ENCODE measurements at regions not wholly inside any gene's neighbourhood (a gene's known extent, or its start where the extent isn't known, plus 50 kb on each side); places are given as distances from the start of the nearest gene placed in this dataset.

DNA sequence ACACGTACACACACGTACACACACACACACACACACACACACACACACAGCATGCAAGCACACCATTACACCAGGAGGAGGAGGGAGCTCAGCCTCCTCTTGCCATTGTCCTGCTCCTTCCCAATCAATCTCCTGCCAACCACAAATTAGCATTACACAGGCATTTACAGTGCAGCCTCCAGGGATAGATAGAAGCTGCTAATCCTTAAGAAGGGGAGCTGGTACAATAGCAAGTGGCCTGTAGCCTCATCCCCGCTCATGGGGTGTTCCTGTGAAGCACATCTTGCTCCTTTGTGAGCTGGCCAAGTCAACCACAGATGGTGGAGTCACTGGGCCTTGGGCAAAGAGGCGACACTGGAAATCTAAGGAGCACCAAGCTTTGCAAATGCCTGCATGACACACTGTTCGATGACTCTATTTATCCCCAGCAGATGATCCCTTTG is 110.3 kb upstream of the PKDCC start:
- DNase-seq, result no peak
- H3K9me3 ChIP-seq (ENCODE audit: insufficient read depth, low read depth, low read length), result no peaks in the 10 kb centered on the region

DNA sequence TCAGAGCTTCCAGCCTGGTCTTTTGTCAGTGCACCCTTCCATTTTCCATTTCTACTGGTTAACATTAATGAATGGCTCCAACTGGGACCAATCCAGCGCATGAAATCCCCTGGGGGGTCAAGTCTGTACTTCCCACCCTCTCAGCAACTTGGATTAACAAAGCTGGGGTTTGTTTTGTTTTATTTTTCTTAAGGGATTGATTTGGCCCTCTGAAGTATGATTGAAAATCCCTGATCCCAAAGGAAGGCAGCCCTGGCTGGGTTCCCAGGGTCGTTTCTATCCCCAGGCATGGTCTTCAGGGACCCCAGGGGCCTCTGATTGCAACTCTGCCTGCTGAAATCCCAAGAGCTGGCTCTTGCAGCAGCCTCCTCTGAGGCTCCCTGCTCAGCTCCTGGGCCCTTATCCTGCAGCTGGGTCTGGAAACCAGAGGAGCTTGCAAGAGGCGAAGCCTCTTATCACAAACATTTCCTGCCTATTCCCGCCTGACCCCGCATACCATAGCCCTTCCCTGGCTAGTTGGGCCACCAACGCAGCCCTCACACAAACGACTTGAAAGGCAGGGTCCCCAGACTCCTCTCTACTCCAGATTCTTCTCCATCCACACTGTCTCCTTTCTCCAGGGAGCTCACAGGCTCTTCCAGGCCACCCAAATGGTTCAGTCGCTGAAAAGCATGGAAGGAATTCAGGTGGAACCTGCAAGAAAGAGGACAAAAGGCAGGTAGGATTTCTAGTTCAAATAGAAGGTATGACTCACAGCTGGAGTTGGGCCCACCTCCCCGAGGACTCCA is 109.7 kb upstream of the PKDCC start:
- WGBS (ENCODE audit: extremely low coverage, insufficient coverage, insufficient read length), result no CpG with 5 or more reads among the region's 9 CpGs

More for the DNA sequence above, 110.3 kb upstream of the PKDCC start:
- H3K4ac ChIP-seq (ENCODE audit: low read depth, low read length), result no peak overlapping the region
- no peak overlapping the region for H3K18ac ChIP-seq (ENCODE audit: low read length)
- H3K9ac ChIP-seq (ENCODE audit: low read length), result no peak overlapping the region
- H4K12ac ChIP-seq (ENCODE audit: low read depth, low read length), result no peak overlapping the region
- no CpG with 5 or more reads among the region's 5 CpGs for WGBS (ENCODE audit: extremely low coverage, insufficient coverage, insufficient read length)
- peak overlapping the region; percentile 4 for H4K91ac ChIP-seq (ENCODE audit: low read depth, low read length)
- H3K14ac ChIP-seq (ENCODE audit: low read length), result no peak overlapping the region
- no peak overlapping the region for H3K4me3 ChIP-seq (ENCODE audit: low read depth, low read length)
- no peak overlapping the region for H3K23ac ChIP-seq (ENCODE audit: low read length)
- H2BK5ac ChIP-seq (ENCODE audit: low read depth, low read length, poor library complexity), result no peak overlapping the region
- peaks cover 24 to 26% of the 10 kb centered on the region in 2 experiments for H3K4me1 ChIP-seq (ENCODE audit: control insufficient read depth in 1 of 2, insufficient read depth in 2 of 2, low read length in 2 of 2)
- H3K79me2 ChIP-seq (ENCODE audit: control insufficient read depth, insufficient read depth, low read length, poor library complexity), result no peaks in the 10 kb centered on the region
- no peaks in the 10 kb centered on the region for H3K27me3 ChIP-seq (ENCODE audit: insufficient read depth, low read length)
- H3K79me1 ChIP-seq (ENCODE audit: low read length), result peaks cover 8% of the 10 kb centered on the region
- no peak overlapping the region for H2AFZ ChIP-seq (ENCODE audit: insufficient read depth, low read length, poor library complexity)
- no peak overlapping the region for H2BK120ac ChIP-seq (ENCODE audit: insufficient read depth, low read length, poor library complexity)
- no peak overlapping the region for H2AK5ac ChIP-seq (ENCODE audit: low read length)
- peak overlapping the region; percentile 57 for H3K27ac ChIP-seq (ENCODE audit: low read depth, low read length)
- no peaks in the 10 kb centered on the region for H3K36me3 ChIP-seq (ENCODE audit: control insufficient read depth in 1 of 2, insufficient read depth in 2 of 2, low read length in 2 of 2)
- H4K8ac ChIP-seq (ENCODE audit: low read depth, low read length), result no peak overlapping the region
- no peak overlapping the region for H3K4me2 ChIP-seq (ENCODE audit: low read length)
- H2BK12ac ChIP-seq (ENCODE audit: low read length), result no peak overlapping the region

DNA sequence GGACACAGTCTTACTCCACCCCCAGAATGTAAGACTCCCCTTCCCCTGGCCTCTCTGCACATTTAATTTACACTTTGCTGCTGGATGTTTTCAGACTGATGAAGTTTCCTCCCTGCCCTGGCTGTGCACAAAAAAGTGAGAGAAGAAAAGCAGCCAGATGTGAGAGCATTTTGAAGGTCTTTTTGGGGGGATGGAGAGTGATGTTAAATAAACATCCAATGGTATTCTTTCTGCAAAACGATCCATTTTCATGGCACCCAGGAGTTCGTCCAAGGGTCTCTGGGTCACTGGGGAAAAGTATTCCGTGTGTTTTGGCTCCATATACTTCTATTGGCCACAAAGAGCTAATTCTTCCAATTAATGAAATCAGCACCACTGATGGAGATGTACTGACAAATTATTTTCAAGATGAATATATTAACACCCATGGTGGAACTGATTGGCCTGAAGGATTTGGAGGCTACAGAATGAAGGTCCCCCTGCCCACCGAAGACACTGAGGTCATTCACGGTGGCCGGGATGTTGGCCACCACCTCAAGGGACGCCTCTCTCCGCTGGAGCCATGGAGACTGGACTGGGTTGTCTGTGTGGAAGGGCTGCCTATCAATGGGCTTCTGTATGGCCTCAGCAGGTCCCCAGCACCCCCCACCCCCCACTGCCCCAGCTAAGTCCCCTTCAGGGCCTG is 107.6 kb upstream of the PKDCC start:
- Histone ChIP-seq H3K4me2 (ENCODE audit: low read length) (no peak overlapping the region), H3K9ac (ENCODE audit: low read length) (no peak overlapping the region), H3K23ac (ENCODE audit: low read length) (no peak overlapping the region), H3K27ac (ENCODE audit: low read depth, low read length) (no peak overlapping the region), H3K36me3 (ENCODE audit: control insufficient read depth in 1 of 2, insufficient read depth in 2 of 2, low read length in 2 of 2) (no peaks in the 10 kb centered on the region), H3K4me1 (ENCODE audit: control insufficient read depth in 1 of 2, insufficient read depth in 2 of 2, low read length in 2 of 2) (peaks cover 18 to 19% of the 10 kb centered on the region in 2 experiments), H3K4ac (ENCODE audit: low read depth, low read length) (no peak overlapping the region), H3K79me2 (ENCODE audit: control insufficient read depth, insufficient read depth, low read length, poor library complexity) (no peaks in the 10 kb centered on the region), H2AK5ac (ENCODE audit: low read length) (peak overlapping the region; percentile 52), H3K4me3 (ENCODE audit: low read depth, low read length) (no peak overlapping the region), H4K12ac (ENCODE audit: low read depth, low read length) (no peak overlapping the region), H2BK5ac (ENCODE audit: low read depth, low read length, poor library complexity) (no peak overlapping the region), H2AFZ (ENCODE audit: insufficient read depth, low read length, poor library complexity) (no peak overlapping the region), H4K91ac (ENCODE audit: low read depth, low read length) (no peak overlapping the region), H2BK12ac (ENCODE audit: low read length) (no peak overlapping the region), H3K27me3 (ENCODE audit: insufficient read depth, low read length) (no peaks in the 10 kb centered on the region), H2BK120ac (ENCODE audit: insufficient read depth, low read length, poor library complexity) (no peak overlapping the region), H3K79me1 (ENCODE audit: low read length) (peaks cover 8% of the 10 kb centered on the region), H4K8ac (ENCODE audit: low read depth, low read length) (no peak overlapping the region), H3K9me3 (ENCODE audit: insufficient read depth, low read depth, low read length) (no peaks in the 10 kb centered on the region), H3K14ac (ENCODE audit: low read length) (no peak overlapping the region), H3K18ac (ENCODE audit: low read length) (no peak overlapping the region)
- DNase-seq, result no peak
- WGBS (ENCODE audit: extremely low coverage, insufficient coverage, insufficient read length), result no CpG with 5 or more reads among the region's 8 CpGs

More for the DNA sequence above, 109.7 kb upstream of the PKDCC start:
- no peak overlapping the region for H3K18ac ChIP-seq (ENCODE audit: low read length)
- no peaks in the 10 kb centered on the region for H3K36me3 ChIP-seq (ENCODE audit: control insufficient read depth in 1 of 2, insufficient read depth in 2 of 2, low read length in 2 of 2)
- no peak overlapping the region for H3K23ac ChIP-seq (ENCODE audit: low read length)
- no peaks in the 10 kb centered on the region for H3K9me3 ChIP-seq (ENCODE audit: insufficient read depth, low read depth, low read length)
- no peak overlapping the region for H3K9ac ChIP-seq (ENCODE audit: low read length)
- H2BK12ac ChIP-seq (ENCODE audit: low read length), result peak overlapping the region; percentile 51
- no peak overlapping the region for H2BK120ac ChIP-seq (ENCODE audit: insufficient read depth, low read length, poor library complexity)
- no peak overlapping the region for H3K14ac ChIP-seq (ENCODE audit: low read length)
- peak; percentile 64 to 83 for DNase-seq
- H2AK5ac ChIP-seq (ENCODE audit: low read length), result no peak overlapping the region
- peak overlapping the region; percentile 57 for H3K27ac ChIP-seq (ENCODE audit: low read depth, low read length)
- H3K4me3 ChIP-seq (ENCODE audit: low read depth, low read length), result no peak overlapping the region
- no peak overlapping the region for H3K4ac ChIP-seq (ENCODE audit: low read depth, low read length)
- H2AFZ ChIP-seq (ENCODE audit: insufficient read depth, low read length, poor library complexity), result no peak overlapping the region
- peak overlapping the region; percentile 2 for H3K4me2 ChIP-seq (ENCODE audit: low read length)
- H3K4me1 ChIP-seq (ENCODE audit: control insufficient read depth in 1 of 2, insufficient read depth in 2 of 2, low read length in 2 of 2), result peaks cover 24 to 26% of the 10 kb centered on the region in 2 experiments
- H4K12ac ChIP-seq (ENCODE audit: low read depth, low read length), result no peak overlapping the region
- no peaks in the 10 kb centered on the region for H3K79me2 ChIP-seq (ENCODE audit: control insufficient read depth, insufficient read depth, low read length, poor library complexity)
- H2BK5ac ChIP-seq (ENCODE audit: low read depth, low read length, poor library complexity), result no peak overlapping the region
- peaks cover 8% of the 10 kb centered on the region for H3K79me1 ChIP-seq (ENCODE audit: low read length)
- peak overlapping the region; percentile 4 for H4K91ac ChIP-seq (ENCODE audit: low read depth, low read length)
- no peaks in the 10 kb centered on the region for H3K27me3 ChIP-seq (ENCODE audit: insufficient read depth, low read length)
- H4K8ac ChIP-seq (ENCODE audit: low read depth, low read length), result no peak overlapping the region

DNA sequence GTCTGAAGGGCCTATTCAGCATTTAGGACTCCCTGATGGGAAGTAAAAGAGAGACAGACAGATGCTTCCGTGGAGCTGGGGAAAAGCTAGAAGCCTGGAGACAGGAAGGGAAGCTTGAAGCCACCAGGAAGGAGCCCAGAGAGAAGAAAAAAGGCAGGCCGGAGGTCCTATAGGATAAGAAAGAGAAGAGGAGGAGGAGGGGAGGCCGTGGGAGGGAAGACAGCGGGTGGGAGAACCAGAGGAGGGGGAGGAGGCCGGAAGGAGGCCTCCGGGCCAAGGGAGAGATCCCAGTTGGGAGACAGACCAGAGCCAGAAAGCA is 107.1 kb upstream of the PKDCC start:
- peaks cover 18 to 19% of the 10 kb centered on the region in 2 experiments for H3K4me1 ChIP-seq (ENCODE audit: control insufficient read depth in 1 of 2, insufficient read depth in 2 of 2, low read length in 2 of 2)
- peaks cover 0 to 2% of the 10 kb centered on the region in 2 experiments for H3K36me3 ChIP-seq (ENCODE audit: control insufficient read depth in 1 of 2, insufficient read depth in 2 of 2, low read length in 2 of 2)
- H3K79me1 ChIP-seq (ENCODE audit: low read length), result peaks cover 8% of the 10 kb centered on the region
- H3K23ac ChIP-seq (ENCODE audit: low read length), result no peak overlapping the region
- H3K27ac ChIP-seq (ENCODE audit: low read depth, low read length), result no peak overlapping the region
- H3K79me2 ChIP-seq (ENCODE audit: control insufficient read depth, insufficient read depth, low read length, poor library complexity), result no peaks in the 10 kb centered on the region
- H2BK120ac ChIP-seq (ENCODE audit: insufficient read depth, low read length, poor library complexity), result peak overlapping the region; percentile 36
- no peak overlapping the region for H3K9ac ChIP-seq (ENCODE audit: low read length)
- no peak overlapping the region for H2AK5ac ChIP-seq (ENCODE audit: low read length)
- no peak overlapping the region for H4K8ac ChIP-seq (ENCODE audit: low read depth, low read length)
- no peak for DNase-seq
- no peak overlapping the region for H4K91ac ChIP-seq (ENCODE audit: low read depth, low read length)
- peaks cover 1% of the 10 kb centered on the region for H3K9me3 ChIP-seq (ENCODE audit: insufficient read depth, low read depth, low read length)
- no peak overlapping the region for H2AFZ ChIP-seq (ENCODE audit: insufficient read depth, low read length, poor library complexity)
- H3K27me3 ChIP-seq (ENCODE audit: insufficient read depth, low read length), result no peaks in the 10 kb centered on the region
- WGBS (ENCODE audit: extremely low coverage, insufficient coverage, insufficient read length), result no CpG with 5 or more reads among the region's 6 CpGs
- no peak overlapping the region for H3K4me2 ChIP-seq (ENCODE audit: low read length)
- no peak overlapping the region for H3K4me3 ChIP-seq (ENCODE audit: low read depth, low read length)
- peak overlapping the region; percentile 68 for H2BK12ac ChIP-seq (ENCODE audit: low read length)
- no peak overlapping the region for H3K14ac ChIP-seq (ENCODE audit: low read length)
- no peak overlapping the region for H4K12ac ChIP-seq (ENCODE audit: low read depth, low read length)
- no peak overlapping the region for H2BK5ac ChIP-seq (ENCODE audit: low read depth, low read length, poor library complexity)
- no peak overlapping the region for H3K18ac ChIP-seq (ENCODE audit: low read length)
- H3K4ac ChIP-seq (ENCODE audit: low read depth, low read length), result no peak overlapping the region

All from trophoblast cell (in vitro differentiated cells and primary cell).